HCT116 (cell line): ENCODE measurements at regions not wholly inside any gene's neighbourhood (a gene's known extent, or its start where the extent isn't known, plus 50 kb on each side); places are given as distances from the start of the nearest gene placed in this dataset.

ENCODE experiments used
- ATAC-seq: fragments of 200-7000 bp; cut with Tn5 transposase; 2 replicates; pipeline ENCODE4 v1.9.1; 2020; ENCODE audit warnings: mild to moderate bottlenecking, moderate library complexity
- BruUV-seq: library from RNA; stranded (reverse); fragments of 400-500 nt; replicated peaks from 2 replicates; lab custom pipeline; 2021; lab: Mats Ljungman, UMichigan
- CTCF ChIA-PET: fragments of 300-600 bp; sonication (Branson Sonifier 250); formaldehyde crosslinking; loops from one replicate; lab custom pipeline; 2021; ENCODE audit warnings: antibody characterized with exemption; lab: Charles Lee
- POLR2A ChIA-PET: fragments of 300-600, 350-600 bp; sonication (Branson Sonifier 250); formaldehyde crosslinking; loops from one replicate; lab custom pipeline; 2021; ENCODE audit warnings: antibody characterized with exemption; lab: Charles Lee
- RAD21 ChIA-PET, 2 experiments: fragments of 300-600 bp; sonication (Branson Sonifier 250); formaldehyde crosslinking; loops; one replicate each; lab custom pipeline; 2023; ENCODE audit warnings: low total read pairs in 2 of 2; ENCODE audit not compliant: uncharacterized antibody in 2 of 2, unreplicated experiment in 2 of 2, low non-redundant PET in 1 of 2; lab: Charles Lee
- DNase-seq: peaks from one replicate; pipeline ENCODE4 v3.0.0-alpha.2; 2010; ENCODE audit warnings: low read depth, low spot score
- H2AFZ ChIP-seq: fragments of 200-600 bp; shearing (Covaris generic), sonication (generic); 2 replicates; pipeline ENCODE4 v1.6.1; 2017; ENCODE audit warnings: low read depth, mixed run types, mixed read lengths, antibody characterized with exemption, low read length; ENCODE audit not compliant: poor library complexity, severe bottlenecking
- H3K27ac ChIP-seq: 2 replicates; pipeline ENCODE4 v1.5.1; 2012; ENCODE audit warnings: low read depth, low read length
- H3K27me3 ChIP-seq: fragments of 200-600 bp; sonication (generic); 2 replicates; pipeline ENCODE4 v1.6.1; 2016; ENCODE audit warnings: mixed run types, low read length, mixed read lengths; ENCODE audit not compliant: insufficient read depth
- H3K36me3 ChIP-seq, 2 experiments: fragments of 200-500 bp in 1 of 2; fragments of 200-600 bp in 1 of 2; sonication (Bioruptor generic) in 1 of 2; sonication (generic) in 1 of 2; 2 replicates each; pipeline versions ENCODE4 v1.5.1 to v1.6.1; 2014 to 2016; ENCODE audit warnings: low read length in 2 of 2, inconsistent platforms in 1 of 2, mixed read lengths in 1 of 2, mixed run types in 1 of 2; ENCODE audit not compliant: insufficient read depth in 2 of 2, control insufficient read depth in 1 of 2
- H3K4me1 ChIP-seq, 2 experiments: fragments of 200-600 bp in 1 of 2; sonication (generic) in 1 of 2; 2 replicates each; pipeline versions ENCODE4 v1.5.1 to v1.6.1; 2012 to 2017; ENCODE audit warnings: low read length in 2 of 2, inconsistent platforms in 1 of 2, mild to moderate bottlenecking in 1 of 2, mixed read lengths in 1 of 2, mixed run types in 1 of 2, moderate library complexity in 1 of 2; ENCODE audit not compliant: insufficient read depth in 2 of 2, control insufficient read depth in 1 of 2
- H3K4me2 ChIP-seq: fragments of 200-600 bp; sonication (generic); 2 replicates; pipeline ENCODE4 v1.6.1; 2017; ENCODE audit warnings: mixed run types, low read length, mixed read lengths
- H3K4me3 ChIP-seq, 2 experiments: fragments of 200-600 bp in 1 of 2; sonication (generic) in 1 of 2; replicated peaks in 1 of 2; 2 replicates each; pipeline ENCODE4 v1.5.1; 2011 to 2016; ENCODE audit warnings: low read length in 2 of 2, control low read depth in 1 of 2, low read depth in 1 of 2, mild to moderate bottlenecking in 1 of 2, mixed read lengths in 1 of 2, mixed run types in 1 of 2
- H3K79me2 ChIP-seq: fragments of 200-600 bp; sonication (generic); 2 replicates; pipeline ENCODE4 v1.6.1; 2017; ENCODE audit warnings: mild to moderate bottlenecking, mixed run types, low read length, moderate library complexity, mixed read lengths; ENCODE audit not compliant: insufficient read depth
- H3K9ac ChIP-seq: fragments of 200-600 bp; sonication (generic); 2 replicates; pipeline ENCODE4 v1.6.1; 2016; ENCODE audit warnings: low read length, mixed read lengths
- H3K9me2 ChIP-seq: fragments of 200-600 bp; sonication (generic), shearing (Covaris generic); 2 replicates; pipeline ENCODE4 v1.6.1; 2017; ENCODE audit warnings: mixed run types, mild to moderate bottlenecking, moderate library complexity; ENCODE audit not compliant: insufficient read depth
- H3K9me3 ChIP-seq, 2 experiments: fragments of 200-500 bp in 1 of 2; fragments of 200-600 bp in 1 of 2; sonication (Bioruptor generic) in 1 of 2; sonication (generic) in 1 of 2; 2 replicates each; pipeline ENCODE4 v1.6.1; 2014 to 2017; ENCODE audit warnings: low read length in 2 of 2, mixed read lengths in 2 of 2, inconsistent platforms in 1 of 2, low read depth in 1 of 2, mild to moderate bottlenecking in 1 of 2, mixed run types in 1 of 2, moderate library complexity in 1 of 2; ENCODE audit not compliant: control insufficient read depth in 1 of 2, insufficient read depth in 1 of 2
- H4K20me1 ChIP-seq: fragments of 200-600 bp; sonication (generic), shearing (Covaris generic); 2 replicates; pipeline ENCODE4 v1.6.1; 2017; ENCODE audit warnings: mixed run types, mild to moderate bottlenecking, moderate library complexity; ENCODE audit not compliant: insufficient read depth
- CBX3 ChIP-seq: IDR thresholded peaks from 2 replicates; pipeline ENCODE4 v1.6.1; 2012; ENCODE audit warnings: low read depth
- CEBPB ChIP-seq: IDR thresholded peaks from 2 replicates; pipeline ENCODE4 v1.6.1; 2012; ENCODE audit warnings: low read depth
- CTCF ChIP-seq, 3 experiments: fragments of 200-600 bp in 1 of 3; sonication (generic) in 1 of 3; IDR thresholded peaks in 2 of 3; conservative IDR thresholded peaks in 1 of 3; 2 replicates each; pipeline ENCODE4 v1.5.1; 2012 to 2017; ENCODE audit warnings: low read depth in 2 of 3, low read length in 2 of 3, antibody characterized with exemption in 1 of 3, borderline replicate concordance in 1 of 3, control low read depth in 1 of 3, mild to moderate bottlenecking in 1 of 3, mixed read lengths in 1 of 3, mixed run types in 1 of 3, moderate library complexity in 1 of 3; ENCODE audit not compliant: insufficient read depth in 1 of 3
- EGR1 ChIP-seq: IDR thresholded peaks from 2 replicates; pipeline ENCODE4 v1.6.1; 2012; ENCODE audit warnings: low read depth
- ELF1 ChIP-seq: IDR thresholded peaks from 2 replicates; pipeline ENCODE4 v1.6.1; 2012; ENCODE audit warnings: low read depth, borderline replicate concordance
- EZH2 ChIP-seq: fragments of 200-600 bp; sonication (generic); IDR thresholded peaks from 2 replicates; pipeline ENCODE4 v1.6.1; 2017; ENCODE audit warnings: antibody characterized with exemption, mixed run types
- EZH2phosphoT487 ChIP-seq: fragments of 200-600 bp; IDR thresholded peaks from 2 replicates; pipeline ENCODE4 v1.6.1; 2018; ENCODE audit warnings: antibody characterized with exemption, borderline replicate concordance
- FOSL1 ChIP-seq: IDR thresholded peaks from 2 replicates; pipeline ENCODE4 v1.6.1; 2012; ENCODE audit warnings: low read depth
- JUND ChIP-seq: IDR thresholded peaks from 2 replicates; pipeline ENCODE4 v1.6.1; 2012
- MAX ChIP-seq: IDR thresholded peaks from 2 replicates; pipeline ENCODE4 v1.6.1; 2012
- POLR2A ChIP-seq: IDR thresholded peaks from 2 replicates; pipeline ENCODE4 v1.7.0; 2011; ENCODE audit warnings: borderline replicate concordance; ENCODE audit not compliant: insufficient read depth, insufficient read length; ENCODE audit errors: extremely low read depth
- RAD21 ChIP-seq: IDR thresholded peaks from 2 replicates; pipeline ENCODE4 v1.6.1; 2012; ENCODE audit warnings: low read depth, mild to moderate bottlenecking
- SP1 ChIP-seq: IDR thresholded peaks from 2 replicates; pipeline ENCODE4 v1.6.1; 2012; ENCODE audit warnings: low read depth
- SRF ChIP-seq: IDR thresholded peaks from 2 replicates; pipeline ENCODE4 v1.6.1; 2012; ENCODE audit warnings: low read depth
- TCF7L2 ChIP-seq: IDR thresholded peaks from 2 replicates; pipeline ENCODE4 v1.7.0; 2011; ENCODE audit warnings: borderline replicate concordance, inconsistent platforms; ENCODE audit not compliant: insufficient read depth, insufficient read length; ENCODE audit errors: extremely low read depth
- YY1 ChIP-seq: IDR thresholded peaks from 2 replicates; pipeline ENCODE4 v1.6.1; 2011; ENCODE audit warnings: low read length, low read depth, moderate library complexity, mild to moderate bottlenecking; ENCODE audit not compliant: insufficient replicate concordance; ENCODE audit errors: extremely low read depth
- ZFX ChIP-seq: fragments of 450-650 bp; IDR thresholded peaks from 2 replicates; pipeline ENCODE4 v1.6.1; 2017
- ZNF274 ChIP-seq: fragments of 200-500 bp; sonication (Bioruptor generic); IDR thresholded peaks from 2 replicates; pipeline ENCODE4 v1.6.1; 2014; ENCODE audit warnings: mild to moderate bottlenecking, low read depth, low read length, inconsistent platforms
- intact Hi-C: fragments of 100-400 bp; cut with micrococcal nuclease; formaldehyde crosslinking; loops from 2 replicates; pipeline ENCODE4 v1.10.0; 2022
- TF ChIP-seq, protein P1 (sequence below): IDR thresholded peaks from 2 replicates; pipeline ENCODE4 v1.6.1; 2012
- TF ChIP-seq, protein P2 (sequence below): IDR thresholded peaks from 2 replicates; pipeline ENCODE4 v1.6.1; 2012; ENCODE audit warnings: low read depth

GRCh38 chr6:128632131-128632530 is 111.7 kb upstream of the PTPRK start:
- no peaks in the 10 kb centered on the region for H3K79me2 ChIP-seq
- ChIA-PET CTCF (no interaction called here), POLR2A (no interaction called here), RAD21 (no interaction called here)
- H3K36me3 ChIP-seq, result no peaks in the 10 kb centered on the region
- H3K9ac ChIP-seq, result no peak overlapping the region
- TF ChIP-seq ELF1, result no peak
- no peak for TF ChIP-seq EZH2phosphoT487
- no peak for TF ChIP-seq CTCF (IDR thresholded peaks at IDR 0.05 in 2 of 3, conservative IDR thresholded peaks at IDR 0.05 in 1 of 3; ENCODE audit: borderline replicate concordance in 1 of 3, insufficient read depth in 1 of 3, low read depth in 2 of 3, low read length in 2 of 3)
- no peak for TF ChIP-seq TCF7L2
- TF ChIP-seq CBX3, result no peak
- TF ChIP-seq FOSL1, result no peak
- TF ChIP-seq EZH2, result no peak
- TF ChIP-seq RAD21, result no peak
- TF ChIP-seq ZNF274, result no peak
- TF ChIP-seq SP1, result no peak
- no peak for TF ChIP-seq SRF
- TF ChIP-seq CEBPB, result no peak
- TF ChIP-seq POLR2A, result no peak
- no peak for TF ChIP-seq JUND
- TF ChIP-seq MAX, result no peak
- no peak for TF ChIP-seq EGR1
- TF ChIP-seq, protein P1, sequence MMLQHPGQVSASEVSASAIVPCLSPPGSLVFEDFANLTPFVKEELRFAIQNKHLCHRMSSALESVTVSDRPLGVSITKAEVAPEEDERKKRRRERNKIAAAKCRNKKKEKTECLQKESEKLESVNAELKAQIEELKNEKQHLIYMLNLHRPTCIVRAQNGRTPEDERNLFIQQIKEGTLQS, result no peak
- no peak for TF ChIP-seq ZFX
- TF ChIP-seq, protein P2, sequence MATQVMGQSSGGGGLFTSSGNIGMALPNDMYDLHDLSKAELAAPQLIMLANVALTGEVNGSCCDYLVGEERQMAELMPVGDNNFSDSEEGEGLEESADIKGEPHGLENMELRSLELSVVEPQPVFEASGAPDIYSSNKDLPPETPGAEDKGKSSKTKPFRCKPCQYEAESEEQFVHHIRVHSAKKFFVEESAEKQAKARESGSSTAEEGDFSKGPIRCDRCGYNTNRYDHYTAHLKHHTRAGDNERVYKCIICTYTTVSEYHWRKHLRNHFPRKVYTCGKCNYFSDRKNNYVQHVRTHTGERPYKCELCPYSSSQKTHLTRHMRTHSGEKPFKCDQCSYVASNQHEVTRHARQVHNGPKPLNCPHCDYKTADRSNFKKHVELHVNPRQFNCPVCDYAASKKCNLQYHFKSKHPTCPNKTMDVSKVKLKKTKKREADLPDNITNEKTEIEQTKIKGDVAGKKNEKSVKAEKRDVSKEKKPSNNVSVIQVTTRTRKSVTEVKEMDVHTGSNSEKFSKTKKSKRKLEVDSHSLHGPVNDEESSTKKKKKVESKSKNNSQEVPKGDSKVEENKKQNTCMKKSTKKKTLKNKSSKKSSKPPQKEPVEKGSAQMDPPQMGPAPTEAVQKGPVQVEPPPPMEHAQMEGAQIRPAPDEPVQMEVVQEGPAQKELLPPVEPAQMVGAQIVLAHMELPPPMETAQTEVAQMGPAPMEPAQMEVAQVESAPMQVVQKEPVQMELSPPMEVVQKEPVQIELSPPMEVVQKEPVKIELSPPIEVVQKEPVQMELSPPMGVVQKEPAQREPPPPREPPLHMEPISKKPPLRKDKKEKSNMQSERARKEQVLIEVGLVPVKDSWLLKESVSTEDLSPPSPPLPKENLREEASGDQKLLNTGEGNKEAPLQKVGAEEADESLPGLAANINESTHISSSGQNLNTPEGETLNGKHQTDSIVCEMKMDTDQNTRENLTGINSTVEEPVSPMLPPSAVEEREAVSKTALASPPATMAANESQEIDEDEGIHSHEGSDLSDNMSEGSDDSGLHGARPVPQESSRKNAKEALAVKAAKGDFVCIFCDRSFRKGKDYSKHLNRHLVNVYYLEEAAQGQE, result no peak
- TF ChIP-seq YY1, result no peak
- intact Hi-C loops, result no loop called here
- DNase-seq (no peak), ATAC-seq (no peak)
- no peak overlapping the region for H2AFZ ChIP-seq
- no peaks in the 10 kb centered on the region for H3K27me3 ChIP-seq
- H3K4me1 ChIP-seq, result no peaks in the 10 kb centered on the region
- no peak overlapping the region for H3K27ac ChIP-seq
- no peak overlapping the region for H3K4me2 ChIP-seq
- H3K4me3 ChIP-seq, result no peak overlapping the region
- H3K9me3 ChIP-seq, result no peaks in the 10 kb centered on the region
- H4K20me1 ChIP-seq, result no peaks in the 10 kb centered on the region
- H3K9me2 ChIP-seq, result no peaks in the 10 kb centered on the region
- BruUV-seq, result no TSS peak
